CD4-positive, alpha-beta T cell treated with Interleukin-2 at 100 ng/mL for 4 hours (primary cell): ENCODE measurements at regions not wholly inside any gene's neighbourhood (a gene's known extent, or its start where the extent isn't known, plus 50 kb on each side); places are given as distances from the start of the nearest gene placed in this dataset.

Experiments used
- DNase-seq: peaks from one replicate; pipeline ENCODE4 v3.0.0-alpha.2; 2020; ENCODE audit warnings: low spot score

- DNase-seq: no peak
Measured at GRCh38 chr18:41458376-41458775, 496.7 kb upstream of the PIK3C3 start.

- DNase-seq: no peak
Measured at GRCh38 chr18:41457765-41458326, 497.2 kb upstream of the PIK3C3 start.

GRCh38 chr18:41456831-41457230, 498.2 kb upstream of the PIK3C3 start:
- DNase-seq: no peak

- DNase-seq: no peak
Measured at GRCh38 chr18:41449612-41450011, 505.4 kb upstream of the PIK3C3 start.

GRCh38 chr18:41444943-41445342, 510.1 kb upstream of the PIK3C3 start:
- no peak for DNase-seq

- no peak for DNase-seq
Measured at GRCh38 chr18:41436772-41437171, 518.3 kb upstream of the PIK3C3 start.

GRCh38 chr18:41418598-41418997, 536.4 kb upstream of the PIK3C3 start:
- no peak for DNase-seq

GRCh38 chr18:41416044-41416443, 539.0 kb upstream of the PIK3C3 start:
- DNase-seq: no peak

- no peak for DNase-seq
Measured at GRCh38 chr18:41410006-41410405, 545.0 kb upstream of the PIK3C3 start.

- no peak for DNase-seq
Measured at GRCh38 chr18:41406834-41407233, 548.2 kb upstream of the PIK3C3 start.

GRCh38 chr18:41396861-41397260, 558.2 kb upstream of the PIK3C3 start:
- DNase-seq: no peak

GRCh38 chr18:41396211-41396610, 558.8 kb upstream of the PIK3C3 start:
- DNase-seq: no peak

- DNase-seq: no peak
Measured at GRCh38 chr18:41395695-41396094, 559.3 kb upstream of the PIK3C3 start.

GRCh38 chr18:41391616-41392595, 563.1 kb upstream of the PIK3C3 start:
- DNase-seq: no peak

- no peak for DNase-seq
Measured at GRCh38 chr18:41390309-41390708, 564.7 kb upstream of the PIK3C3 start.

- no peak for DNase-seq
Measured at GRCh38 chr18:41378598-41378997, 576.4 kb upstream of the PIK3C3 start.

- DNase-seq: no peak
Measured at GRCh38 chr18:41373612-41374011, 581.4 kb upstream of the PIK3C3 start.

GRCh38 chr18:41372046-41372665, 582.9 kb upstream of the PIK3C3 start:
- no peak for DNase-seq

GRCh38 chr18:41371156-41372045, 583.6 kb upstream of the PIK3C3 start:
- DNase-seq: no peak

GRCh38 chr18:41370740-41371139, 584.3 kb upstream of the PIK3C3 start:
- DNase-seq: no peak

GRCh38 chr18:41357708-41358107, 597.3 kb upstream of the PIK3C3 start:
- no peak for DNase-seq
